Panc1 (cell line): ENCODE measurements at regions not wholly inside any gene's neighbourhood (a gene's known extent, or its start where the extent isn't known, plus 50 kb on each side); places are given as distances from the start of the nearest gene placed in this dataset.
A peak's percentile ranks its signal among the peaks of the same experiment; 100 is the strongest.

Experiments
- ATAC-seq: fragments of 200-7000 bp; cut with Tn5 transposase; 2 replicates; pipeline ENCODE4 v1.9.1; 2020; ENCODE audit warnings: mild to moderate bottlenecking, moderate library complexity
- BruUV-seq: library from RNA; stranded (reverse); fragments of 400-500 nt; replicated peaks from 2 replicates; lab custom pipeline; 2021; lab: Mats Ljungman, UMichigan
- CTCF ChIA-PET: fragments of 300-600 bp; sonication (Branson Sonifier 250); formaldehyde crosslinking; loops from one replicate; lab custom pipeline; 2022; ENCODE audit warnings: antibody characterized with exemption; lab: Charles Lee
- POLR2A ChIA-PET: fragments of 300-600 bp; sonication (Branson Sonifier 250); formaldehyde crosslinking; loops from one replicate; lab custom pipeline; 2022; ENCODE audit warnings: antibody characterized with exemption; lab: Charles Lee
- DNase-seq: peaks from one replicate; pipeline ENCODE4 v3.0.0-alpha.2; 2010; ENCODE audit warnings: low read depth, low spot score
- H3K27ac ChIP-seq: 2 replicates; pipeline ENCODE4 v1.5.1; 2011; ENCODE audit warnings: mild to moderate bottlenecking, low read length, inconsistent platforms
- H3K27me3 ChIP-seq: fragments of 200-500 bp; sonication (Bioruptor generic); 2 replicates; pipeline ENCODE4 v1.6.0; 2014; ENCODE audit warnings: low read length, inconsistent platforms; ENCODE audit not compliant: control insufficient read depth, insufficient read depth
- H3K36me3 ChIP-seq: fragments of 200-500 bp; sonication (Bioruptor generic); 2 replicates; pipeline ENCODE4 v1.5.1; 2014; ENCODE audit warnings: inconsistent platforms, mild to moderate bottlenecking, low read length, moderate library complexity; ENCODE audit not compliant: control insufficient read depth, insufficient read depth
- H3K4me1 ChIP-seq: 2 replicates; pipeline ENCODE4 v1.5.1; 2011; ENCODE audit warnings: inconsistent platforms, mild to moderate bottlenecking, low read length, moderate library complexity; ENCODE audit not compliant: control insufficient read depth, insufficient read depth
- H3K4me3 ChIP-seq, 2 experiments: 2 replicates each; pipeline ENCODE4 v1.5.1; 2011 to 2012; ENCODE audit warnings: low read depth in 2 of 2, low read length in 2 of 2, mild to moderate bottlenecking in 2 of 2, inconsistent platforms in 1 of 2, moderate library complexity in 1 of 2
- H3K9me3 ChIP-seq: fragments of 200-500 bp; sonication (Bioruptor generic); 2 replicates; pipeline ENCODE4 v1.5.1; 2014; ENCODE audit warnings: low read depth, mild to moderate bottlenecking, inconsistent platforms, low read length, moderate library complexity; ENCODE audit not compliant: control insufficient read depth, insufficient read depth
- POLR2AphosphoS5 ChIP-seq: IDR thresholded peaks from 2 replicates; pipeline ENCODE4 v1.6.1; 2012; ENCODE audit warnings: mild to moderate bottlenecking, low read depth, low read length, moderate library complexity
- SIN3A ChIP-seq: IDR thresholded peaks from 2 replicates; pipeline ENCODE4 v1.6.1; 2012; ENCODE audit warnings: low read depth, mild to moderate bottlenecking, low read length, moderate library complexity, borderline replicate concordance; ENCODE audit not compliant: insufficient read depth
- TCF7L2 ChIP-seq: IDR thresholded peaks from 2 replicates; pipeline ENCODE4 v1.6.1; 2011; ENCODE audit warnings: mild to moderate bottlenecking, low read depth, low read length, inconsistent platforms
- in situ Hi-C: cut with HindIII; loops from 2 replicates; pipeline ENCODE4 v1.10.0; 2016; ENCODE audit warnings: low sequenced_read_pairs, low pct_unique_long_range_greater_than_20kb
- intact Hi-C: fragments of 100-400 bp; cut with micrococcal nuclease; formaldehyde crosslinking; loops from one replicate; pipeline ENCODE4 v1.10.0; 2022; ENCODE audit not compliant: unreplicated experiment
- TF ChIP-seq, protein P1 (sequence below), 2 experiments: IDR thresholded peaks; 2 replicates each; pipeline ENCODE4 v1.6.1; 2011 to 2012; ENCODE audit warnings: low read depth in 2 of 2, control low read depth in 1 of 2, low read length in 1 of 2, mild to moderate bottlenecking in 1 of 2, moderate library complexity in 1 of 2; ENCODE audit not compliant: insufficient read depth in 1 of 2
- TF ChIP-seq, protein P2 (sequence below): fragments of 450-650 bp; IDR thresholded peaks from 2 replicates; pipeline ENCODE4 v1.5.1; 2017; ENCODE audit warnings: mild to moderate bottlenecking

DNA sequence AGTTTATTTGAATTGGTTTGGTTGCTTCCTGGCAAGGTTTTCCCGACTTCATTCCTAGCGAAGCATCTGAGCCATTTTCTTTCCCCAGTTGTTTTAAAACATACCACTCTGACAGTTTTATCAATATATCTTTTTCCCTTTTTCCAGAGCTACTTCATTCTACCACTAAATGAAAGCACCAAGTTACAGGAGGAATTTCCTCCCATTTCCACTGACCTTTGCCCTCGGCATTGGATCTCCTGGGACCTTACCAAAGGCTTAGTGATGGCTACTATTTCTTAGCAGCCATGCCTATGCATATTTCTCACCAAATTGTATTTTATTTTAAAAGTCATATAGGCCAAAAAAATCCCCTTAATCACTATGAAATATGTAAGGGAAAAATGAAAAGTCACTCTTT, 150.5 kb downstream of the ZNF330 start:
- CTCF ChIA-PET = no interaction called here
- in situ Hi-C loops = no loop called here

GRCh38 chr4:141375855-141376254, 155.2 kb downstream of the ZNF330 start:
- H3K4me1 ChIP-seq = no peaks in the 10 kb centered on the region

More for the DNA sequence above, 150.5 kb downstream of the ZNF330 start:
- Histone ChIP-seq H3K9me3 (no peaks in the 10 kb centered on the region), H3K36me3 (no peaks in the 10 kb centered on the region), H3K27me3 (no peaks in the 10 kb centered on the region), H3K4me3 (no peak overlapping the region), H3K27ac (no peak overlapping the region), H3K4me1 (no peaks in the 10 kb centered on the region)
- POLR2A ChIA-PET = no interaction called here
- DNase-seq = no peak
- no TSS peak for BruUV-seq
- TF ChIP-seq TCF7L2 (no peak), POLR2AphosphoS5 (no peak), SIN3A (no peak)
- TF ChIP-seq, protein P1, sequence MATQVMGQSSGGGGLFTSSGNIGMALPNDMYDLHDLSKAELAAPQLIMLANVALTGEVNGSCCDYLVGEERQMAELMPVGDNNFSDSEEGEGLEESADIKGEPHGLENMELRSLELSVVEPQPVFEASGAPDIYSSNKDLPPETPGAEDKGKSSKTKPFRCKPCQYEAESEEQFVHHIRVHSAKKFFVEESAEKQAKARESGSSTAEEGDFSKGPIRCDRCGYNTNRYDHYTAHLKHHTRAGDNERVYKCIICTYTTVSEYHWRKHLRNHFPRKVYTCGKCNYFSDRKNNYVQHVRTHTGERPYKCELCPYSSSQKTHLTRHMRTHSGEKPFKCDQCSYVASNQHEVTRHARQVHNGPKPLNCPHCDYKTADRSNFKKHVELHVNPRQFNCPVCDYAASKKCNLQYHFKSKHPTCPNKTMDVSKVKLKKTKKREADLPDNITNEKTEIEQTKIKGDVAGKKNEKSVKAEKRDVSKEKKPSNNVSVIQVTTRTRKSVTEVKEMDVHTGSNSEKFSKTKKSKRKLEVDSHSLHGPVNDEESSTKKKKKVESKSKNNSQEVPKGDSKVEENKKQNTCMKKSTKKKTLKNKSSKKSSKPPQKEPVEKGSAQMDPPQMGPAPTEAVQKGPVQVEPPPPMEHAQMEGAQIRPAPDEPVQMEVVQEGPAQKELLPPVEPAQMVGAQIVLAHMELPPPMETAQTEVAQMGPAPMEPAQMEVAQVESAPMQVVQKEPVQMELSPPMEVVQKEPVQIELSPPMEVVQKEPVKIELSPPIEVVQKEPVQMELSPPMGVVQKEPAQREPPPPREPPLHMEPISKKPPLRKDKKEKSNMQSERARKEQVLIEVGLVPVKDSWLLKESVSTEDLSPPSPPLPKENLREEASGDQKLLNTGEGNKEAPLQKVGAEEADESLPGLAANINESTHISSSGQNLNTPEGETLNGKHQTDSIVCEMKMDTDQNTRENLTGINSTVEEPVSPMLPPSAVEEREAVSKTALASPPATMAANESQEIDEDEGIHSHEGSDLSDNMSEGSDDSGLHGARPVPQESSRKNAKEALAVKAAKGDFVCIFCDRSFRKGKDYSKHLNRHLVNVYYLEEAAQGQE (IDR thresholded peaks at IDR 0.05; ENCODE audit: insufficient read depth in 1 of 2, low read depth in 2 of 2, low read length in 1 of 2) = no peak
- TF ChIP-seq, protein P2, sequence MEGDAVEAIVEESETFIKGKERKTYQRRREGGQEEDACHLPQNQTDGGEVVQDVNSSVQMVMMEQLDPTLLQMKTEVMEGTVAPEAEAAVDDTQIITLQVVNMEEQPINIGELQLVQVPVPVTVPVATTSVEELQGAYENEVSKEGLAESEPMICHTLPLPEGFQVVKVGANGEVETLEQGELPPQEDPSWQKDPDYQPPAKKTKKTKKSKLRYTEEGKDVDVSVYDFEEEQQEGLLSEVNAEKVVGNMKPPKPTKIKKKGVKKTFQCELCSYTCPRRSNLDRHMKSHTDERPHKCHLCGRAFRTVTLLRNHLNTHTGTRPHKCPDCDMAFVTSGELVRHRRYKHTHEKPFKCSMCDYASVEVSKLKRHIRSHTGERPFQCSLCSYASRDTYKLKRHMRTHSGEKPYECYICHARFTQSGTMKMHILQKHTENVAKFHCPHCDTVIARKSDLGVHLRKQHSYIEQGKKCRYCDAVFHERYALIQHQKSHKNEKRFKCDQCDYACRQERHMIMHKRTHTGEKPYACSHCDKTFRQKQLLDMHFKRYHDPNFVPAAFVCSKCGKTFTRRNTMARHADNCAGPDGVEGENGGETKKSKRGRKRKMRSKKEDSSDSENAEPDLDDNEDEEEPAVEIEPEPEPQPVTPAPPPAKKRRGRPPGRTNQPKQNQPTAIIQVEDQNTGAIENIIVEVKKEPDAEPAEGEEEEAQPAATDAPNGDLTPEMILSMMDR = no peak
- intact Hi-C loops = no loop called here
- ATAC-seq = no peak

More at GRCh38 chr4:141375855-141376254, 155.2 kb downstream of the ZNF330 start:
- no peak for ATAC-seq
- Histone ChIP-seq H3K27ac (no peak overlapping the region), H3K9me3 (no peaks in the 10 kb centered on the region), H3K36me3 (no peaks in the 10 kb centered on the region), H3K27me3 (no peaks in the 10 kb centered on the region), H3K4me3 (no peak overlapping the region)
- no TSS peak for BruUV-seq
- CTCF ChIA-PET = no interaction called here
- POLR2A ChIA-PET = no interaction called here
- DNase-seq = no peak
- TF ChIP-seq POLR2AphosphoS5 = no peak
- TF ChIP-seq TCF7L2 = no peak
- TF ChIP-seq, protein P1 (IDR thresholded peaks at IDR 0.05; ENCODE audit: insufficient read depth in 1 of 2, low read depth in 2 of 2, low read length in 1 of 2) = no peak
- TF ChIP-seq, protein P2 = peak; percentile 19; the same call in 1 of the 2 replicates
- no peak for TF ChIP-seq SIN3A
- intact Hi-C loops = no loop called here
- in situ Hi-C loops = no loop called here
